A673 (cell line): ENCODE measurements at regions not wholly inside any gene's neighbourhood (a gene's known extent, or its start where the extent isn't known, plus 50 kb on each side); places are given as distances from the start of the nearest gene placed in this dataset.

ENCODE experiments used
- EZH2 ChIP-seq: fragments of 200-600 bp; sonication (generic); IDR thresholded peaks from 2 replicates; pipeline ENCODE4 v1.6.1; 2017; ENCODE audit warnings: borderline replicate concordance, low read depth, mild to moderate bottlenecking, mixed read lengths, antibody characterized with exemption, low read length; ENCODE audit not compliant: poor library complexity, severe bottlenecking
- TF ChIP-seq, protein P1 (sequence below): fragments of 300-800, 200-600 bp; sonication (generic); conservative IDR thresholded peaks from 2 replicates; pipeline ENCODE4 v1.5.1; 2017; ENCODE audit warnings: low read depth, mild to moderate bottlenecking, antibody characterized with exemption, low read length, moderate library complexity, mixed read lengths

DNA sequence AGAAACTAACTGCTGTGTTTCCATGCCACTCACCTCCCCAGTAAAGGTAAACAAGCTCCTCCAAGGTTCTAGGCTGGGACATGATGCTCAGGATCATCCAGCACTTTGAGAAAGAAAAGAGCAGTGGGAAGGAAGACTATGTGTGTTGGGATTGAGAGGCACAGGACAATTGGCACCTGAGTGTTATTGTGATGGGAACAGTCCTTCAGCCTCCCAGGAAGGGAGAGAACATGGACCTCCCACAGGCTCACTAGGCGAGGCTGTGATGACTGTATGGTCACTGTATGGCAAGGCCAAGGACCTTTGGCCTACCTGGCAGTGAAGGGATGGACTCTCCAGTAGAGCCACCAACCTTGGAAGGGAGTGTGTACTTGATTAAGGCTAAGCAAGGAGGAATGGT is 123.2 kb upstream of the UNC5B start:
- TF ChIP-seq, protein P1, sequence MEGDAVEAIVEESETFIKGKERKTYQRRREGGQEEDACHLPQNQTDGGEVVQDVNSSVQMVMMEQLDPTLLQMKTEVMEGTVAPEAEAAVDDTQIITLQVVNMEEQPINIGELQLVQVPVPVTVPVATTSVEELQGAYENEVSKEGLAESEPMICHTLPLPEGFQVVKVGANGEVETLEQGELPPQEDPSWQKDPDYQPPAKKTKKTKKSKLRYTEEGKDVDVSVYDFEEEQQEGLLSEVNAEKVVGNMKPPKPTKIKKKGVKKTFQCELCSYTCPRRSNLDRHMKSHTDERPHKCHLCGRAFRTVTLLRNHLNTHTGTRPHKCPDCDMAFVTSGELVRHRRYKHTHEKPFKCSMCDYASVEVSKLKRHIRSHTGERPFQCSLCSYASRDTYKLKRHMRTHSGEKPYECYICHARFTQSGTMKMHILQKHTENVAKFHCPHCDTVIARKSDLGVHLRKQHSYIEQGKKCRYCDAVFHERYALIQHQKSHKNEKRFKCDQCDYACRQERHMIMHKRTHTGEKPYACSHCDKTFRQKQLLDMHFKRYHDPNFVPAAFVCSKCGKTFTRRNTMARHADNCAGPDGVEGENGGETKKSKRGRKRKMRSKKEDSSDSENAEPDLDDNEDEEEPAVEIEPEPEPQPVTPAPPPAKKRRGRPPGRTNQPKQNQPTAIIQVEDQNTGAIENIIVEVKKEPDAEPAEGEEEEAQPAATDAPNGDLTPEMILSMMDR: no peak
- TF ChIP-seq EZH2: no peak
